GM10847 (cell line): ENCODE measurements at regions not wholly inside any gene's neighbourhood (a gene's known extent, or its start where the extent isn't known, plus 50 kb on each side); places are given as distances from the start of the nearest gene placed in this dataset.

Experiments
- POLR2A ChIP-seq: IDR thresholded peaks from 2 replicates; pipeline ENCODE4 v1.6.1; 2011; ENCODE audit not compliant: insufficient read length; ENCODE audit errors: extremely low read depth

- no peak for TF ChIP-seq POLR2A
Observed at GRCh38 chr14:106500571-106500970, 974.2 kb downstream of the TMEM121 start.

- TF ChIP-seq POLR2A, result no peak
Observed at GRCh38 chr14:106501898-106502297, 975.5 kb downstream of the TMEM121 start.

GRCh38 chr14:106505366-106505765, 979.0 kb downstream of the TMEM121 start:
- TF ChIP-seq POLR2A, result no peak

GRCh38 chr14:106506881-106507305, 980.5 kb downstream of the TMEM121 start:
- no peak for TF ChIP-seq POLR2A

- TF ChIP-seq POLR2A, result no peak
Observed at GRCh38 chr14:106507354-106507753, 981.0 kb downstream of the TMEM121 start.

GRCh38 chr14:106508216-106508615, 981.8 kb downstream of the TMEM121 start:
- no peak for TF ChIP-seq POLR2A

- no peak for TF ChIP-seq POLR2A
Observed at GRCh38 chr14:106509176-106509575, 982.8 kb downstream of the TMEM121 start.

- no peak for TF ChIP-seq POLR2A
Observed at GRCh38 chr14:106509807-106510206, 983.4 kb downstream of the TMEM121 start.

GRCh38 chr14:106511006-106511799, 984.8 kb downstream of the TMEM121 start:
- TF ChIP-seq POLR2A, result no peak

- TF ChIP-seq POLR2A, result no peak
Observed at GRCh38 chr14:106511800-106512198, 985.4 kb downstream of the TMEM121 start.

- no peak for TF ChIP-seq POLR2A
Observed at GRCh38 chr14:106513302-106513701, 986.9 kb downstream of the TMEM121 start.

- no peak for TF ChIP-seq POLR2A
Observed at GRCh38 chr14:106518054-106518943, 991.9 kb downstream of the TMEM121 start.

GRCh38 chr14:106522990-106523389, 996.6 kb downstream of the TMEM121 start:
- no peak for TF ChIP-seq POLR2A

GRCh38 chr14:106528717-106529116, 1002.3 kb downstream of the TMEM121 start:
- TF ChIP-seq POLR2A, result no peak

- TF ChIP-seq POLR2A, result no peak
Observed at GRCh38 chr14:106530031-106530422, 1003.6 kb downstream of the TMEM121 start.
